ENCODE measurements at regions not wholly inside any gene's neighbourhood (a gene's known extent, or its start where the extent isn't known, plus 50 kb on each side); places are given as distances from the start of the nearest gene placed in this dataset.

- no peak for TF ChIP-seq POLR2AphosphoS5 (IDR thresholded peaks at IDR 0.05; ENCODE audit: low read depth, low read length)
- TF ChIP-seq POU2F2 (IDR thresholded peaks at IDR 0.05; ENCODE audit: low read depth, low read length), result no peak
- no peak for TF ChIP-seq TAF1 (IDR thresholded peaks at IDR 0.05; ENCODE audit: low read depth, low read length)
- TF ChIP-seq POLR2A (IDR thresholded peaks at IDR 0.05; ENCODE audit: low read depth, low read length), result no peak
- TF ChIP-seq SPI1 (IDR thresholded peaks at IDR 0.05; ENCODE audit: low read depth, low read length), result no peak
Observed at GRCh38 chr1:76003946-76004345, 70.6 kb upstream of the ST6GALNAC3 start.
